GM12875 (cell line): ENCODE measurements at regions not wholly inside any gene's neighbourhood (a gene's known extent, or its start where the extent isn't known, plus 50 kb on each side); places are given as distances from the start of the nearest gene placed in this dataset.

ENCODE experiments used
- H3K4me3 ChIP-seq: one replicate; pipeline ENCODE4 v1.5.1; 2011; ENCODE audit warnings: low read depth, low read length, control low read depth
- TF ChIP-seq, protein P1 (sequence below): IDR thresholded peaks from 2 replicates; pipeline ENCODE4 v1.5.1; 2011; ENCODE audit warnings: low read depth, mild to moderate bottlenecking, control low read depth, inconsistent platforms, low read length, moderate library complexity, borderline replicate concordance; ENCODE audit not compliant: insufficient read depth

GRCh38 chr5:5804478-5805233 is 382.2 kb downstream of the ICE1 start:
- no peak overlapping the region for H3K4me3 ChIP-seq
- TF ChIP-seq, protein P1, sequence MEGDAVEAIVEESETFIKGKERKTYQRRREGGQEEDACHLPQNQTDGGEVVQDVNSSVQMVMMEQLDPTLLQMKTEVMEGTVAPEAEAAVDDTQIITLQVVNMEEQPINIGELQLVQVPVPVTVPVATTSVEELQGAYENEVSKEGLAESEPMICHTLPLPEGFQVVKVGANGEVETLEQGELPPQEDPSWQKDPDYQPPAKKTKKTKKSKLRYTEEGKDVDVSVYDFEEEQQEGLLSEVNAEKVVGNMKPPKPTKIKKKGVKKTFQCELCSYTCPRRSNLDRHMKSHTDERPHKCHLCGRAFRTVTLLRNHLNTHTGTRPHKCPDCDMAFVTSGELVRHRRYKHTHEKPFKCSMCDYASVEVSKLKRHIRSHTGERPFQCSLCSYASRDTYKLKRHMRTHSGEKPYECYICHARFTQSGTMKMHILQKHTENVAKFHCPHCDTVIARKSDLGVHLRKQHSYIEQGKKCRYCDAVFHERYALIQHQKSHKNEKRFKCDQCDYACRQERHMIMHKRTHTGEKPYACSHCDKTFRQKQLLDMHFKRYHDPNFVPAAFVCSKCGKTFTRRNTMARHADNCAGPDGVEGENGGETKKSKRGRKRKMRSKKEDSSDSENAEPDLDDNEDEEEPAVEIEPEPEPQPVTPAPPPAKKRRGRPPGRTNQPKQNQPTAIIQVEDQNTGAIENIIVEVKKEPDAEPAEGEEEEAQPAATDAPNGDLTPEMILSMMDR = no peak

DNA sequence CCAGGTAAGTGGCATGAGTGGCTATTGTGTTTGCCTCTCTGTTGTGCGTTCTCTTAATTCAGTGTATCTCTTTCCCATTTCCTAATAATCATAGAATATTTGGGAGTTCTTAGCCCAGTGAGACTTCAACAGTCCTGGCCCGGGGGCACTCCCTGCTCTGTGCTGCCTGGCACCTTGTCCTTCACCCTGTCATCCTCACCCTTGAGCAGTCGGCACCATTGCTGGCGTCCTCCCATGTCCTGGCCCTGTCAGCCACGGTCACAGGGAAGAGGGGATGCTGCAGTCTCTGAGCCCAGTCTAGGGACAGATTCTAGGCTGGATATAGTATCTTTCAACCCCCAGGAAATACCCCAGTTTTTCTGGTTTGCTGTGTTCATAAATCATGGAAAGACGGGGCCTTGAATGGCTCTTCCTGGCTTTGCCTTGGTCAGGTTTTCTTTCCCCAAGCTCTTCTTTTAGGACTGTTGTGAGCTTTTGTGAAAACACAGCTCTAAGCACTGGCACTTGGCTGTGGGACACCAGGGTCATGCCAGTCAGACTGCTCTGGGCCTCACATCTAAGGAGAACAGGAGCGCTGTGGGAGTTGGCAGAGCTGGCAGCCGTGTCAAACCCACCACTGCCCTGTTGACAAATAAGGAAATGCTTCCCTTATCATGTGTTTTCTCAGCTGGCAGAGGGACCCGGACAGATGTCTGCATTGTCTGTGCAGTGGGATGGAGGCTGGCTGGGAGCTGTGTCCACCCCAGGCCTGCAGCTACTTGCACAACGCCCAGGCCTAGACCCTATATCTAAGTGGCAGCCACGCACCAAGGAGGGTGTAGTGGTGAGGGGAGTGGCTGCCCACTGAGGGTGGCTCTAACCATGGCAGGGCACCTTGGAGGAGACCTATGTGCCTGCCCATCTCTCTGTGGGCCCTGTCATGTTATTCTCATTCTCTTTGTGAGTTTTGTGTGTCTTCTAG is 378.6 kb downstream of the ICE1 start:
- TF ChIP-seq, protein P1 = no peak
- no peak overlapping the region for H3K4me3 ChIP-seq

DNA sequence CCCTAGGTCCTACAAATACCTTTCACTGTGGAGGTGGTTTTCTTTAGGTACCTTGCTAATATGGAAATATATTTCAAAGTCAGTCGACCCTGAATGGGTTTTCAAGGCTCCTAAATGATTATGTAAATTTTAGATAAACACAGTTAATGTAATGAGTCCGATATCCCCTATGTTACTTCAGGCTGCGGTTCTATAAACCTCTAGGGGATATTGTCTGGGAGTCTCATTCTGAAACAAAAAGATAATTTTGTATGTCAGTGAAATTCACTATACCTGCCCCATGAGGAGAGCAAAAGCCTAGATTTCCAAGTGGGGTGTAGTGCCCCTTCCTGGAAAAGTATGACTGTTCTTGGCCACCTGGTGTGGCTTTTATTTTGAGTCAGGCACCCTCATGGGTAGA is 377.3 kb downstream of the ICE1 start:
- TF ChIP-seq, protein P1 = no peak
- no peak overlapping the region for H3K4me3 ChIP-seq

DNA sequence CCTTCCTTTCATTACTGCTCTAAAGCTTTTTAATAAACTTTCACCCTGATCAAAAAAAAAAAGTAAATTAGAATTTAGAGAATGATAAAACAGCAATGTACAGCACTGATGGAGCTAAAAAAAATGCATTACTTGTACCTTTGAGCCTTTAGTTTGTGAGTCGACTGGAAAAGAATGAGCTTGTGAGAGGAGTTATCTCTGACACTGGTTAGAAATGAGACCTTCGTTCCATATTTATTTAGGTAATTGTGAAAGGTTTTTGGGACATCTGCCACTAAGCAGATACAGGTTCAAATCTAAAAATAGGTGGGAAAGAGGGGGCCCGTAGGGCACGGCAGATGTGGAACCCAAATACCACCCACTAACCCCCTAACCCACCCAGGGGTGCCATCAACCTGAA is 376.8 kb downstream of the ICE1 start:
- TF ChIP-seq, protein P1 = no peak

GRCh38 chr5:5798462-5798861 is 376.0 kb downstream of the ICE1 start:
- no peak overlapping the region for H3K4me3 ChIP-seq
- TF ChIP-seq, protein P1 = no peak

More for the DNA sequence above, 376.8 kb downstream of the ICE1 start:
- no peak overlapping the region for H3K4me3 ChIP-seq

GRCh38 chr5:5798041-5798440 is 375.6 kb downstream of the ICE1 start:
- no peak overlapping the region for H3K4me3 ChIP-seq
- TF ChIP-seq, protein P1 = no peak
